ENCODE measurements at regions not wholly inside any gene's neighbourhood (a gene's known extent, or its start where the extent isn't known, plus 50 kb on each side); places are given as distances from the start of the nearest gene placed in this dataset.

- BruUV-seq (replicated peaks), result no TSS peak
- in situ Hi-C loops (cut with HindIII; ENCODE audit: low pct_unique_long_range_greater_than_20kb, low sequenced_read_pairs), result no loop called here
- H3K27ac ChIP-seq (ENCODE audit: low read length), result no peak overlapping the region
Measured at GRCh38 chr14:101399737-101400517, 161.4 kb upstream of the DIO3 start.

GRCh38 chr14:101400830-101401229 lies 160.5 kb upstream of the DIO3 start:
- in situ Hi-C loops (cut with HindIII; ENCODE audit: low pct_unique_long_range_greater_than_20kb, low sequenced_read_pairs), result no loop called here
- Histone ChIP-seq H3K36me3 (ENCODE audit: control insufficient read depth, insufficient read depth, low read length) (no peaks in the 10 kb centered on the region), H3K4me3 (ENCODE audit: low read depth in 2 of 2, low read length in 2 of 2) (no peak overlapping the region), H3K27ac (ENCODE audit: low read length) (no peak overlapping the region), H3K27me3 (ENCODE audit: control insufficient read depth, insufficient read depth, low read length) (no peaks in the 10 kb centered on the region), H3K9me3 (ENCODE audit: control insufficient read depth, insufficient read depth, low read depth, low read length) (no peaks in the 10 kb centered on the region), H3K4me1 (ENCODE audit: control insufficient read depth, insufficient read depth, low read length) (no peaks in the 10 kb centered on the region)
- ChIA-PET POLR2A (no interaction called here), CTCF (no interaction called here)
- intact Hi-C loops (cut with micrococcal nuclease; ENCODE audit: unreplicated experiment), result no loop called here
- TF ChIP-seq TCF7L2 (IDR thresholded peaks at IDR 0.05; ENCODE audit: low read depth, low read length), result no peak
- no peak for TF ChIP-seq REST (IDR thresholded peaks at IDR 0.05; ENCODE audit: insufficient read depth in 1 of 2, low read depth in 2 of 2, low read length in 1 of 2)
- TF ChIP-seq CTCF (IDR thresholded peaks at IDR 0.05), result no peak
- no peak for TF ChIP-seq POLR2AphosphoS5 (IDR thresholded peaks at IDR 0.05; ENCODE audit: low read depth, low read length)
- no peak for TF ChIP-seq SIN3A (IDR thresholded peaks at IDR 0.05; ENCODE audit: borderline replicate concordance, insufficient read depth, low read depth, low read length)
- no peak for DNase-seq (ENCODE audit: low read depth, low spot score)
- ATAC-seq, result no peak
- BruUV-seq (replicated peaks), result no TSS peak

More at GRCh38 chr14:101399737-101400517, 161.4 kb upstream of the DIO3 start:
- Histone ChIP-seq H3K27me3 (ENCODE audit: control insufficient read depth, insufficient read depth, low read length) (no peaks in the 10 kb centered on the region), H3K4me3 (ENCODE audit: low read depth in 2 of 2, low read length in 2 of 2) (no peak overlapping the region), H3K36me3 (ENCODE audit: control insufficient read depth, insufficient read depth, low read length) (no peaks in the 10 kb centered on the region), H3K9me3 (ENCODE audit: control insufficient read depth, insufficient read depth, low read depth, low read length) (no peaks in the 10 kb centered on the region), H3K4me1 (ENCODE audit: control insufficient read depth, insufficient read depth, low read length) (no peaks in the 10 kb centered on the region)
- DNase-seq (ENCODE audit: low read depth, low spot score), result no peak
- ChIA-PET POLR2A (no interaction called here), CTCF (no interaction called here)
- TF ChIP-seq SIN3A (IDR thresholded peaks at IDR 0.05; ENCODE audit: borderline replicate concordance, insufficient read depth, low read depth, low read length), result no peak
- TF ChIP-seq TCF7L2 (IDR thresholded peaks at IDR 0.05; ENCODE audit: low read depth, low read length), result no peak
- TF ChIP-seq REST (IDR thresholded peaks at IDR 0.05; ENCODE audit: insufficient read depth in 1 of 2, low read depth in 2 of 2, low read length in 1 of 2), result no peak
- TF ChIP-seq CTCF (IDR thresholded peaks at IDR 0.05), result no peak
- no peak for TF ChIP-seq POLR2AphosphoS5 (IDR thresholded peaks at IDR 0.05; ENCODE audit: low read depth, low read length)
- no peak for ATAC-seq
- intact Hi-C loops (cut with micrococcal nuclease; ENCODE audit: unreplicated experiment), result no loop called here

Data from Panc1 (cell line).